ENCODE measurements at regions not wholly inside any gene's neighbourhood (a gene's known extent, or its start where the extent isn't known, plus 50 kb on each side); places are given as distances from the start of the nearest gene placed in this dataset.

GRCh38 chr15:92320012-92320699 is 73.5 kb upstream of the ST8SIA2 start:
- no peaks in the 10 kb centered on the region for H3K9me3 Mint-ChIP-seq (ENCODE audit: low read depth)
- H3K4me1 Mint-ChIP-seq = no peaks in the 10 kb centered on the region
- no peak overlapping the region for H3K4me3 Mint-ChIP-seq
- H3K36me3 Mint-ChIP-seq = no peaks in the 10 kb centered on the region
- no peak for ATAC-seq
- CTCF ChIA-PET = no interaction called here
- peaks cover 13% of the 10 kb centered on the region for H3K27me3 Mint-ChIP-seq
- no peak for DNase-seq
- no peak overlapping the region for H3K27ac Mint-ChIP-seq

GRCh38 chr15:92322566-92323355 is 70.9 kb upstream of the ST8SIA2 start:
- H3K27me3 Mint-ChIP-seq = peaks cover 11% of the 10 kb centered on the region
- DNase-seq (no peak), ATAC-seq (no peak)
- H3K4me3 Mint-ChIP-seq = no peak overlapping the region
- no peaks in the 10 kb centered on the region for H3K4me1 Mint-ChIP-seq
- no peaks in the 10 kb centered on the region for H3K9me3 Mint-ChIP-seq (ENCODE audit: low read depth)
- no peak overlapping the region for H3K27ac Mint-ChIP-seq
- no peaks in the 10 kb centered on the region for H3K36me3 Mint-ChIP-seq
- CTCF ChIA-PET = no interaction called here

- Mint-ChIP-seq H3K4me1 (no peaks in the 10 kb centered on the region), H3K9me3 (ENCODE audit: low read depth) (no peaks in the 10 kb centered on the region), H3K27me3 (peaks cover 11% of the 10 kb centered on the region), H3K4me3 (no peak overlapping the region), H3K36me3 (no peaks in the 10 kb centered on the region), H3K27ac (no peak overlapping the region)
- CTCF ChIA-PET = no interaction called here
- ATAC-seq (no peak), DNase-seq (no peak)
Measured at GRCh38 chr15:92323525-92323924, 70.2 kb upstream of the ST8SIA2 start.

- Mint-ChIP-seq H3K27me3 (peaks cover 13% of the 10 kb centered on the region), H3K4me1 (no peaks in the 10 kb centered on the region), H3K4me3 (no peak overlapping the region), H3K27ac (no peak overlapping the region), H3K9me3 (ENCODE audit: low read depth) (no peaks in the 10 kb centered on the region), H3K36me3 (no peaks in the 10 kb centered on the region)
- ATAC-seq (no peak), DNase-seq (no peak)
- CTCF ChIA-PET = no interaction called here
Measured at GRCh38 chr15:92324101-92324963, 69.3 kb upstream of the ST8SIA2 start.

- peaks cover 10% of the 10 kb centered on the region for H3K27me3 Mint-ChIP-seq
- H3K27ac Mint-ChIP-seq = no peak overlapping the region
- CTCF ChIA-PET = no interaction called here
- H3K9me3 Mint-ChIP-seq (ENCODE audit: low read depth) = no peaks in the 10 kb centered on the region
- DNase-seq (no peak), ATAC-seq (no peak)
- H3K4me3 Mint-ChIP-seq = no peak overlapping the region
- H3K4me1 Mint-ChIP-seq = no peaks in the 10 kb centered on the region
- H3K36me3 Mint-ChIP-seq = no peaks in the 10 kb centered on the region
Measured at GRCh38 chr15:92326236-92326635, 67.4 kb upstream of the ST8SIA2 start.

- CTCF ChIA-PET = no interaction called here
- Mint-ChIP-seq H3K4me3 (no peak overlapping the region), H3K36me3 (no peaks in the 10 kb centered on the region), H3K27me3 (peaks cover 10% of the 10 kb centered on the region), H3K27ac (no peak overlapping the region), H3K9me3 (ENCODE audit: low read depth) (no peaks in the 10 kb centered on the region), H3K4me1 (no peaks in the 10 kb centered on the region)
- ATAC-seq (no peak), DNase-seq (no peak)
Measured at GRCh38 chr15:92327033-92327432, 66.6 kb upstream of the ST8SIA2 start.

- peaks cover 13% of the 10 kb centered on the region for H3K27me3 Mint-ChIP-seq
- H3K4me1 Mint-ChIP-seq = no peaks in the 10 kb centered on the region
- DNase-seq (no peak), ATAC-seq (no peak)
- CTCF ChIA-PET = no interaction called here
- no peak overlapping the region for H3K4me3 Mint-ChIP-seq
- no peak overlapping the region for H3K27ac Mint-ChIP-seq
- no peaks in the 10 kb centered on the region for H3K36me3 Mint-ChIP-seq
- no peaks in the 10 kb centered on the region for H3K9me3 Mint-ChIP-seq (ENCODE audit: low read depth)
Measured at GRCh38 chr15:92328207-92328606, 65.5 kb upstream of the ST8SIA2 start.

- no peaks in the 10 kb centered on the region for H3K9me3 Mint-ChIP-seq (ENCODE audit: low read depth)
- CTCF ChIA-PET = no interaction called here
- no peak overlapping the region for H3K27ac Mint-ChIP-seq
Measured at GRCh38 chr15:92332125-92332899, 61.4 kb upstream of the ST8SIA2 start.

GRCh38 chr15:92333709-92334108 is 60.0 kb upstream of the ST8SIA2 start:
- ATAC-seq (no peak), DNase-seq (no peak)
- H3K27me3 Mint-ChIP-seq = peaks cover 13% of the 10 kb centered on the region
- H3K4me1 Mint-ChIP-seq = no peaks in the 10 kb centered on the region
- CTCF ChIA-PET = no interaction called here
- H3K27ac Mint-ChIP-seq = no peak overlapping the region
- H3K36me3 Mint-ChIP-seq = no peaks in the 10 kb centered on the region
- no peaks in the 10 kb centered on the region for H3K9me3 Mint-ChIP-seq (ENCODE audit: low read depth)
- H3K4me3 Mint-ChIP-seq = no peak overlapping the region

More at GRCh38 chr15:92332125-92332899, 61.4 kb upstream of the ST8SIA2 start:
- H3K36me3 Mint-ChIP-seq = no peaks in the 10 kb centered on the region
- ATAC-seq = no peak
- no peaks in the 10 kb centered on the region for H3K4me1 Mint-ChIP-seq
- no peak for DNase-seq
- peaks cover 14% of the 10 kb centered on the region for H3K27me3 Mint-ChIP-seq
- no peak overlapping the region for H3K4me3 Mint-ChIP-seq

- CTCF ChIA-PET = no interaction called here
- DNase-seq (no peak), ATAC-seq (no peak)
- no peaks in the 10 kb centered on the region for H3K36me3 Mint-ChIP-seq
- no peaks in the 10 kb centered on the region for H3K4me1 Mint-ChIP-seq
- H3K9me3 Mint-ChIP-seq (ENCODE audit: low read depth) = no peaks in the 10 kb centered on the region
- H3K27me3 Mint-ChIP-seq = peaks cover 14% of the 10 kb centered on the region
- no peak overlapping the region for H3K27ac Mint-ChIP-seq
- no peak overlapping the region for H3K4me3 Mint-ChIP-seq
Measured at GRCh38 chr15:92336419-92336987, 57.2 kb upstream of the ST8SIA2 start.

- Mint-ChIP-seq H3K27me3 (peaks cover 16% of the 10 kb centered on the region), H3K27ac (no peak overlapping the region), H3K36me3 (no peaks in the 10 kb centered on the region), H3K9me3 (ENCODE audit: low read depth) (no peaks in the 10 kb centered on the region), H3K4me1 (no peaks in the 10 kb centered on the region), H3K4me3 (no peak overlapping the region)
- DNase-seq (no peak), ATAC-seq (no peak)
- CTCF ChIA-PET = no interaction called here
Measured at GRCh38 chr15:92339361-92339760, 54.3 kb upstream of the ST8SIA2 start.

All from activated CD8-positive, alpha-beta memory T cell treated with anti-CD3 and anti-CD28 coated beads, Interleukin-2, amount 10 ng/mL, durations not matched to agents 7 days and 5 days (primary cell).